HT1080 (cell line): ENCODE measurements at regions not wholly inside any gene's neighbourhood (a gene's known extent, or its start where the extent isn't known, plus 50 kb on each side); places are given as distances from the start of the nearest gene placed in this dataset.
A peak's percentile ranks its signal among the peaks of the same experiment; 100 is the strongest.

Experiments
- DNase-seq: peaks from one replicate; pipeline ENCODE4 v3.0.0-alpha.2; 2015; ENCODE audit warnings: low read depth

GRCh38 chr5:82346399-82347165 is 68.4 kb upstream of the RPS23 start:
- no peak for DNase-seq

GRCh38 chr5:82345108-82345507 is 67.0 kb upstream of the RPS23 start:
- DNase-seq: no peak

- no peak for DNase-seq
Measured at GRCh38 chr5:82341325-82341724, 63.2 kb upstream of the RPS23 start.

- no peak for DNase-seq
Measured at GRCh38 chr5:82340799-82341198, 62.6 kb upstream of the RPS23 start.

- no peak for DNase-seq
Measured at GRCh38 chr5:82339792-82340191, 61.6 kb upstream of the RPS23 start.

GRCh38 chr5:82338771-82339373 is 60.7 kb upstream of the RPS23 start:
- no peak for DNase-seq

GRCh38 chr5:82336959-82337351 is 58.8 kb upstream of the RPS23 start:
- no peak for DNase-seq

GRCh38 chr5:82336226-82336958 is 58.2 kb upstream of the RPS23 start:
- no peak for DNase-seq

GRCh38 chr5:82335806-82336205 is 57.7 kb upstream of the RPS23 start:
- DNase-seq: peak; percentile 67

- DNase-seq: peak; percentile 26
Measured at GRCh38 chr5:82334856-82335255, 56.7 kb upstream of the RPS23 start.

- no peak for DNase-seq
Measured at GRCh38 chr5:82334085-82334692, 56.0 kb upstream of the RPS23 start.

- DNase-seq: no peak
Measured at GRCh38 chr5:82332886-82333615, 54.9 kb upstream of the RPS23 start.

GRCh38 chr5:82332064-82332855 is 54.1 kb upstream of the RPS23 start:
- DNase-seq: no peak

GRCh38 chr5:82331557-82331956 is 53.4 kb upstream of the RPS23 start:
- no peak for DNase-seq

- DNase-seq: no peak
Measured at GRCh38 chr5:82330530-82331270, 52.5 kb upstream of the RPS23 start.

- no peak for DNase-seq
Measured at GRCh38 chr5:82329393-82329792, 51.2 kb upstream of the RPS23 start.
